Cardiac fibroblast (primary cell): ENCODE measurements at regions not wholly inside any gene's neighbourhood (a gene's known extent, or its start where the extent isn't known, plus 50 kb on each side); places are given as distances from the start of the nearest gene placed in this dataset.

Experiments
- DNase-seq, 2 donors: peaks; one replicate each; pipeline versions ENCODE4 v3.0.0 to v3.0.0-alpha.2; 2010; ENCODE audit warnings: low read depth in 2 of 2
- H3K4me3 ChIP-seq, 2 donors: replicated peaks in 1 of 2; 1 replicate in 1 of 2; 2 replicates in 1 of 2; pipeline ENCODE4 v1.5.1; 2011; ENCODE audit warnings: low read depth in 2 of 2, low read length in 2 of 2, mild to moderate bottlenecking in 2 of 2, moderate library complexity in 1 of 2
- TF ChIP-seq, protein P1 (sequence below): IDR thresholded peaks from one replicate; pipeline ENCODE4 v1.5.1; 2011; ENCODE audit warnings: low read depth, mild to moderate bottlenecking, low read length, inconsistent platforms

DNA sequence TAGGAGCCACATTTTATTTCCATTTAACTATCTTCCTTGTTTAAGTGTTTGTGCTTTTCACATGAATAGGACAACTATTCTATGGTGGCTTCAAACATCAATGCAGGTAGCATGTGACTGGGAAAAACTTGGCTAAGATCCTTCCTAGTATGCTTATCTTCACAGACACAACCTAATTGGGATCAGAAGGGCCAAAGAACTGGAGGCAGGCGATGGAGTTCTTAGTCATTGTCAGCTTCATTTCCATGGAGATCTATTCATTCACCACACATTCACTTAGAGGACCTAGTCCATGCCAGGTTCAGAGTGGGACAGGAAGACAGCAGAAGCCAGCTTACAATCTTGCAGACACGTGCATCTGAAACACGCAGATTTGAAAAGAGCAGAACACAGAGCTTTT, 277.5 kb upstream of the PPP2R3A start:
- TF ChIP-seq, protein P1, sequence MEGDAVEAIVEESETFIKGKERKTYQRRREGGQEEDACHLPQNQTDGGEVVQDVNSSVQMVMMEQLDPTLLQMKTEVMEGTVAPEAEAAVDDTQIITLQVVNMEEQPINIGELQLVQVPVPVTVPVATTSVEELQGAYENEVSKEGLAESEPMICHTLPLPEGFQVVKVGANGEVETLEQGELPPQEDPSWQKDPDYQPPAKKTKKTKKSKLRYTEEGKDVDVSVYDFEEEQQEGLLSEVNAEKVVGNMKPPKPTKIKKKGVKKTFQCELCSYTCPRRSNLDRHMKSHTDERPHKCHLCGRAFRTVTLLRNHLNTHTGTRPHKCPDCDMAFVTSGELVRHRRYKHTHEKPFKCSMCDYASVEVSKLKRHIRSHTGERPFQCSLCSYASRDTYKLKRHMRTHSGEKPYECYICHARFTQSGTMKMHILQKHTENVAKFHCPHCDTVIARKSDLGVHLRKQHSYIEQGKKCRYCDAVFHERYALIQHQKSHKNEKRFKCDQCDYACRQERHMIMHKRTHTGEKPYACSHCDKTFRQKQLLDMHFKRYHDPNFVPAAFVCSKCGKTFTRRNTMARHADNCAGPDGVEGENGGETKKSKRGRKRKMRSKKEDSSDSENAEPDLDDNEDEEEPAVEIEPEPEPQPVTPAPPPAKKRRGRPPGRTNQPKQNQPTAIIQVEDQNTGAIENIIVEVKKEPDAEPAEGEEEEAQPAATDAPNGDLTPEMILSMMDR, result no peak
- DNase-seq, result no peak
- H3K4me3 ChIP-seq, result no peak overlapping the region

DNA sequence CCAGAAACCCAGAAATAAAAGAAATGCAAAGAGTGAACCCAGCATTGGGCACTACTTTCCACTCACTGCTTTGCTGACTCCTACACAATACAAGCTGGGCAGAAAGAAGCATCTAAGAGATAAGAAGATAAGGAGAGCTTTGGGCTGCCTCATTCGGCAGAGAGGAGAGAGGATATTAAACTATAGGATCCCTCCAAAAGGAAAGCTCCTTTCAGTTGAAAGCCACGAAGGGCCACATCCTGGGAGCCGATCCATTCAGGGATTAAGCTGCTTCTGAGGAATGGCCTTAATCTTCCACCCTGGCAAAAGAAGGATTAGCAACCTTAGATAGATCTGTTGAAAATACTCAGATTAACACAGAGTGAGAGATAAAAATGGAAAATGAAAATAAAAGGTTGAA, 274.9 kb upstream of the PPP2R3A start:
- no peak for DNase-seq
- no peak overlapping the region for H3K4me3 ChIP-seq
- TF ChIP-seq, protein P1, result no peak

DNA sequence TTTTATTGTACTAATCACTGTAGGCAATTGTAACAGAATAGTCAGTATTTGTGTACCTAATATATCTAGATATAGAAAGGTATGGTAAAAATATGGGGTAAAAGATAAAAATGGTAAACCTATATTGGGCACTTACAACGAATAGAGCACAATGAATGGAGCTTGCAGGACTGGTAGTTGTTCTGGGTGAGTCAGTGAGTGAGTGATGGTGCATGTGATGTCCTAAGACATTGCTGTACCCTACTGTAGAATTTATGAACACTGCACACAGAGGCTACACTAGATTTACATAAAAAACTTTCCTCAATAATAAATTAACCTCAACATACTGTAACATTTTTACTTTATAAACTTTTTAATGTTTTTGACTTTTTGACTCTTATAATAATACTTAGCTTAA, 274.3 kb upstream of the PPP2R3A start:
- H3K4me3 ChIP-seq, result no peak overlapping the region
- DNase-seq, result no peak
- TF ChIP-seq, protein P1, result no peak

DNA sequence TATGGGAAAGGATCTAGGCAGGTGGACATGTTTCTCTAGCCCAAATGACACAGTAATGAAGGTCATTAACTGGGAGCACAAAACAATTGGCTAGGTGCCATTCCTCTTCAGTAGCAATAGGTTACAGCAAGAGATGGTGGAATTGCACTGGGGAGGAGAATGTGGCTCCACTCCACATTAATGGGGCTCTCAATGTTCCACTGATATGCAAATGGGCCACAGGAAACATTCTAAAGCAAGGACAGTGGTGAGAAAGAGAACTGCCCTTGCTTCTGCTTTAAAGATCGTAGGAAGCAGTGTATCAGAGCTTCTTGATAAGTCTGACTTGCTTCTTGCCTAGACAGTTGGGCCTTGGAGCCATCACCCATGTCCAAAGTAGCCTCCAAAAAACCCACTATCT, 271.4 kb upstream of the PPP2R3A start:
- no peak for DNase-seq
- H3K4me3 ChIP-seq, result no peak overlapping the region
- TF ChIP-seq, protein P1, result no peak

GRCh38 chr3:135699741-135700140, 265.8 kb upstream of the PPP2R3A start:
- TF ChIP-seq, protein P1, result no peak
- no peak overlapping the region for H3K4me3 ChIP-seq
- DNase-seq, result no peak

DNA sequence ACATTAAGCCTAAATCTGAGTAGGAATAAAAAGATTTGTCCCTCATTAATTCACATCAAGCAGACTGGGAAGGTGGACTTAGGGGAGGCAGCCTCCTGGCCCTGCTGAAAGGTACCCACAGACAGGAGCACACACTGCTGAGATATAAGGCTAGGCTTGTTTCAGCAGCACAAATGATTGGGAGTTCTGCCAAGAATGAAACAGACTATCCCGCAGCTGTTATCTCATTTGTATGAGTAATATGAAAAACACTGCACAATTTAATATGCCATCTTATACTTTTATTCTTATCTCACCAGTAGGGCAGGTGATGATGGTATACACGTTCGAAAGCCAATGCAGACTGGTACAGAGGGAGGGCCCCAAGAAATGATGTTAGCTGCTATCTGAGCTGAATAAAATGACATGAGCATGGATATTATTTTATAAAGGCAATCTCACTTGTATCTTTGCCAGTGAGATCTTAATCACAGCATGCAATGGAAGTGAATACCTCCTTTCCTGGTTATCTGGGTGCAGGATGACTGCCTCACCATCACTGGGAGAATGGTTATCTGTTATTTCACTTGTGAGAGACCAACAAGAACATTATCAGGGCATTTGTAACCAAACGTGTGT, 258.7 kb upstream of the PPP2R3A start:
- TF ChIP-seq, protein P1, result no peak
- no peak for DNase-seq
- no peak overlapping the region for H3K4me3 ChIP-seq

GRCh38 chr3:135719449-135719848, 246.1 kb upstream of the PPP2R3A start:
- TF ChIP-seq, protein P1, result no peak
- H3K4me3 ChIP-seq, result no peak overlapping the region
- no peak for DNase-seq
